ENCODE measurements at regions not wholly inside any gene's neighbourhood (a gene's known extent, or its start where the extent isn't known, plus 50 kb on each side); places are given as distances from the start of the nearest gene placed in this dataset.
A peak's percentile ranks its signal among the peaks of the same experiment; 100 is the strongest.

DNA sequence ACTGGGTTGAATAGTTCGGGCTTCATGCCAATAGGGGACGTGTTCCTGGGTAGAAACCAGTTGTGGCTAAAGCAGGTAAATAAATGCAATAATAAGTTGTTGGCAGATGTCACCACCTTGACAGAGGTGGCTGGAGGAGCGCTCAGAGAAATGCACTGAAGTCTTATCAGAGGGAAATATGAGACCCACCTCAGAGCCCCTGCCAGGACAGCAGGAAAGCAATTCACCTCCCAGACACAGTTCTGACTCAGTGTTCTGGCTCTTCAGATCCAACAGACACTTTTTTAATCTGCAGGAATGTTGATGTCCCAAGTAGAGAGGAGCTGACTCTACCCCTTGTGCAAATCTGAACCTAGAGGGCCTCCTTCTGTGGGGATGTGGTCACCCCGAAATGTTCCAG is 687.1 kb upstream of the FBXO33 start:
- Histone ChIP-seq H3K36me3 (no peaks in the 10 kb centered on the region), H3K27me3 (no peaks in the 10 kb centered on the region), H3K4me1 (no peaks in the 10 kb centered on the region), H3K9me3 (peaks cover 0 to 9% (median 5%) of the 10 kb centered on the region in 4 donors), H3K27ac (no peak overlapping the region), H3K4me3 (no peak overlapping the region)
- no peak for DNase-seq
- 39 to 60% (median 44%) methylated on average over 4 of the region's 4 CpGs for WGBS, 5 donors
- intact Hi-C loops (cut with DNase I; ENCODE audit: low total_unique reads), result no loop called here
- TF ChIP-seq EP300 (IDR thresholded peaks at IDR 0.05) (no peak), POLR2A (IDR thresholded peaks at IDR 0.05) (no peak), POLR2AphosphoS5 (IDR thresholded peaks at IDR 0.05) (no peak)
- TF ChIP-seq, protein P1, sequence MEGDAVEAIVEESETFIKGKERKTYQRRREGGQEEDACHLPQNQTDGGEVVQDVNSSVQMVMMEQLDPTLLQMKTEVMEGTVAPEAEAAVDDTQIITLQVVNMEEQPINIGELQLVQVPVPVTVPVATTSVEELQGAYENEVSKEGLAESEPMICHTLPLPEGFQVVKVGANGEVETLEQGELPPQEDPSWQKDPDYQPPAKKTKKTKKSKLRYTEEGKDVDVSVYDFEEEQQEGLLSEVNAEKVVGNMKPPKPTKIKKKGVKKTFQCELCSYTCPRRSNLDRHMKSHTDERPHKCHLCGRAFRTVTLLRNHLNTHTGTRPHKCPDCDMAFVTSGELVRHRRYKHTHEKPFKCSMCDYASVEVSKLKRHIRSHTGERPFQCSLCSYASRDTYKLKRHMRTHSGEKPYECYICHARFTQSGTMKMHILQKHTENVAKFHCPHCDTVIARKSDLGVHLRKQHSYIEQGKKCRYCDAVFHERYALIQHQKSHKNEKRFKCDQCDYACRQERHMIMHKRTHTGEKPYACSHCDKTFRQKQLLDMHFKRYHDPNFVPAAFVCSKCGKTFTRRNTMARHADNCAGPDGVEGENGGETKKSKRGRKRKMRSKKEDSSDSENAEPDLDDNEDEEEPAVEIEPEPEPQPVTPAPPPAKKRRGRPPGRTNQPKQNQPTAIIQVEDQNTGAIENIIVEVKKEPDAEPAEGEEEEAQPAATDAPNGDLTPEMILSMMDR (IDR thresholded peaks at IDR 0.05), result no peak

DNA sequence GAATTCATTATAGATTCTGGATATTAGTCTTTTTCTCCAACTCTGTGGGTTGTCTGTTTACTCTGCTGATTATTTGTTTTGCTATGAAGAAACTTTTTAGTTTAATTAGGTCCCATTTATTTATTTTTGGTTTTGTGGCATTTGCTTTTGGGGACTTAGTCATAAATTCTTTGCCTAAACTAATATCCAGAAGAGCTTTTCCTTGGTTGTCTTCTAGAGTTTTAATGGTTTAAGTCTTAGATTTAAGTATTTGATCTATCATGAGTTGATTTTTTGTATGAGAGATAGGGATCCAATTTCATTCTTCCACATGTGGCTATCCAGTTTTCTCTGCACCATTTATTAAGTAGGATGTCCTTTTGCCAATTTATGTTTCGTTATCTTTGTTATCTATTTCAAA is 683.4 kb upstream of the FBXO33 start:
- no peak for DNase-seq
- 74 to 94% (median 86%) methylated on average over 1 of the region's 1 CpG for WGBS, 5 donors
- H3K36me3 ChIP-seq, result no peaks in the 10 kb centered on the region
- H3K27ac ChIP-seq, result no peak overlapping the region
- no peak for TF ChIP-seq POLR2A (IDR thresholded peaks at IDR 0.05)
- TF ChIP-seq POLR2AphosphoS5 (IDR thresholded peaks at IDR 0.05), result no peak
- no peak for TF ChIP-seq EP300 (IDR thresholded peaks at IDR 0.05)
- TF ChIP-seq, protein P1 (IDR thresholded peaks at IDR 0.05), result no peak
- H3K4me1 ChIP-seq, result no peaks in the 10 kb centered on the region
- no peak overlapping the region for H3K4me3 ChIP-seq
- peaks cover 0 to 9% (median 7%) of the 10 kb centered on the region in 4 donors for H3K9me3 ChIP-seq
- H3K27me3 ChIP-seq, result no peaks in the 10 kb centered on the region
- intact Hi-C loops (cut with DNase I; ENCODE audit: low total_unique reads), result no loop called here

DNA sequence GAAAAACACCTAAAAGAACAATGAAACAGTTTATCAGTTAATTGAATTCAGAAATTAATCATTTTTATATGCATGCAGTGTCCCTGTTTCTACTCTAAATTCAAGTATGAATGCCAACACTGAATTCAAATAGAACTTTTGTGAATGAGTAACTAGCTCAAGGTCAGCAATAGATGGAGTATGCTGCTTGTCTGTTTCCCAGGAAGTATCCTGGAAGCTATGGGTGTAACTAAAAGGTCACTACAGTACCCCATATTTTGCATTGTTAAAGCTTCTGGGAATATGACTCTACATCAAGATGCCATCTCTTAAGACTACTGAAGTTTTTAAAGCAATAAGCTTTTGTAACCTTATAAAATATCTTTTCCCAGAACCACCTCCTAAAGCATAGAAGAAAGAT is 681.4 kb upstream of the FBXO33 start:
- Histone ChIP-seq H3K9me3 (peaks cover 0 to 9% (median 4%) of the 10 kb centered on the region in 4 donors), H3K27me3 (no peaks in the 10 kb centered on the region), H3K4me1 (no peaks in the 10 kb centered on the region), H3K4me3 (no peak overlapping the region), H3K36me3 (no peaks in the 10 kb centered on the region), H3K27ac (no peak overlapping the region)
- DNase-seq, result peak in 1 of 2 donors; percentile 5
- intact Hi-C loops (cut with DNase I; ENCODE audit: low total_unique reads), result no loop called here
- TF ChIP-seq, protein P1 (IDR thresholded peaks at IDR 0.05), result no peak
- TF ChIP-seq POLR2A (IDR thresholded peaks at IDR 0.05) (no peak), POLR2AphosphoS5 (IDR thresholded peaks at IDR 0.05) (no peak), EP300 (IDR thresholded peaks at IDR 0.05) (no peak)

DNA sequence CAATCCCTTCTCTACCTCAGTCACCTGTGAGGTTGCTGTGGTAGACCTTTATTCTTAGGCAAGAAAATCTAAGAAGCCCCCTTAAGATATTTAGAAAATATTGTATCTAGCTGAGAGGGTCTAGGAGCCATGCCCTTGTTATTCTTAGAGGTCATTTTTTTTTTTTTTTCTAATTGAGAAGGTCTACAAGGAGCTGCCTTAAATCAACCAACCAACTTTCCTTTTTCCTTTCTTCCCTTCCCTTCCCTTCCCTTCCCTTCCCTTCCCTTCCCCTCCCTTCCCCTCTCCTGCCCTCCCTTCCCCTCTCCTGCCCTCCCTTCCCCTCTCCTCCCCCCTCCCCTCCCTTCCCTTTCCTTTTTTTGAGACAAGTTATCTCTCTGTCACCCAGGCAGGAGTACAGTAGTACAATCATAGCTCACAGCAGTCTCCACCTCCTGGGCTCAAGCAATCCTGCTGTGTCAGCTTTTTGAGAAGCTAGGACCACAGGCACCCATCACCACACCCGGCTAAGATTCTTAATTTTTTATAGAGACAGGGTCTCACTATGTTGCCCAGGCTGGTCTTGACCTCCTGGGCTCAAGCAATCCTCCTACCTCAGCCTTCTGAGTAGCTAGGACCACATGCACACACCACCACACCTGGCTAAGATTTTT is 668.4 kb upstream of the FBXO33 start:
- H3K27ac ChIP-seq, result no peak overlapping the region
- H3K36me3 ChIP-seq, result no peaks in the 10 kb centered on the region
- no peaks in the 10 kb centered on the region for H3K27me3 ChIP-seq
- no peak for TF ChIP-seq POLR2AphosphoS5 (IDR thresholded peaks at IDR 0.05)
- TF ChIP-seq, protein P1 (IDR thresholded peaks at IDR 0.05), result no peak
- TF ChIP-seq EP300 (IDR thresholded peaks at IDR 0.05), result no peak
- TF ChIP-seq POLR2A (IDR thresholded peaks at IDR 0.05), result no peak
- no peak for DNase-seq
- intact Hi-C loops (cut with DNase I; ENCODE audit: low total_unique reads), result no loop called here
- peaks cover 0 to 33% (median 9%) of the 10 kb centered on the region in 4 donors for H3K9me3 ChIP-seq
- H3K4me1 ChIP-seq, result no peaks in the 10 kb centered on the region
- H3K4me3 ChIP-seq, result no peak overlapping the region
- 55 to 100% (median 76%) methylated on average over 1 of the region's 1 CpG for WGBS, 5 donors

Data from stomach (tissue), 8 donors.